ENCODE measurements at regions not wholly inside any gene's neighbourhood (a gene's known extent, or its start where the extent isn't known, plus 50 kb on each side); places are given as distances from the start of the nearest gene placed in this dataset.
"Not testable (repeated sequence)": the region's sequence is repeated elsewhere in the genome, so short reads cannot be mapped to it uniquely, and the experiment has no call there.

- no peak for DNase-seq (ENCODE audit: low read depth)
These were observed 70.8 kb downstream of the YTHDF1 start for GRCh38 chr20:63145156-63145555.

GRCh38 chr20:63142933-63143332 lies 73.0 kb downstream of the YTHDF1 start:
- no peak for DNase-seq (ENCODE audit: low read depth)

- DNase-seq (ENCODE audit: low read depth) = no peak
These were observed 74.4 kb downstream of the YTHDF1 start for GRCh38 chr20:63141531-63141930.

GRCh38 chr20:63140514-63141433 lies 75.2 kb downstream of the YTHDF1 start:
- DNase-seq (ENCODE audit: low read depth) = no peak

- no peak for DNase-seq (ENCODE audit: low read depth)
These were observed 76.1 kb downstream of the YTHDF1 start for GRCh38 chr20:63139837-63140236.

- DNase-seq (ENCODE audit: low read depth) = no peak
These were observed 76.6 kb downstream of the YTHDF1 start for GRCh38 chr20:63139356-63139755.

- no peak for DNase-seq (ENCODE audit: low read depth)
These were observed 77.0 kb downstream of the YTHDF1 start for GRCh38 chr20:63138855-63139341.

GRCh38 chr20:63137851-63138415 lies 78.0 kb downstream of the YTHDF1 start:
- no peak for DNase-seq (ENCODE audit: low read depth)

GRCh38 chr20:63136296-63136695 lies 79.6 kb downstream of the YTHDF1 start:
- no peak for DNase-seq (ENCODE audit: low read depth)

- no peak for DNase-seq (ENCODE audit: low read depth)
These were observed 80.5 kb downstream of the YTHDF1 start for GRCh38 chr20:63135411-63135810.

- not testable (repeated sequence) for DNase-seq (ENCODE audit: low read depth)
These were observed 81.1 kb downstream of the YTHDF1 start for GRCh38 chr20:63134711-63135361.

- no peak for DNase-seq (ENCODE audit: low read depth)
These were observed 81.7 kb downstream of the YTHDF1 start for GRCh38 chr20:63134201-63134612.

- no peak for DNase-seq (ENCODE audit: low read depth)
These were observed 82.3 kb downstream of the YTHDF1 start for GRCh38 chr20:63133481-63134091.

GRCh38 chr20:63132715-63133471 lies 83.0 kb downstream of the YTHDF1 start:
- no peak for DNase-seq (ENCODE audit: low read depth)

- DNase-seq (ENCODE audit: low read depth) = no peak
These were observed 83.7 kb downstream of the YTHDF1 start for GRCh38 chr20:63132131-63132714.

GRCh38 chr20:63130658-63131577 lies 85.0 kb downstream of the YTHDF1 start:
- no peak for DNase-seq (ENCODE audit: low read depth)

GRCh38 chr20:63129991-63130657 lies 85.8 kb downstream of the YTHDF1 start:
- DNase-seq (ENCODE audit: low read depth) = no peak

GRCh38 chr20:63129376-63129965 lies 86.5 kb downstream of the YTHDF1 start:
- DNase-seq (ENCODE audit: low read depth) = no peak

- no peak for DNase-seq (ENCODE audit: low read depth)
These were observed 87.0 kb downstream of the YTHDF1 start for GRCh38 chr20:63128956-63129355.
